ENCODE measurements at regions not wholly inside any gene's neighbourhood (a gene's known extent, or its start where the extent isn't known, plus 50 kb on each side); places are given as distances from the start of the nearest gene placed in this dataset.
A peak's percentile ranks its signal among the peaks of the same experiment; 100 is the strongest.

GRCh38 chr10:29751684-29752083, 116.9 kb upstream of the SVIL start:
- peaks cover 0 to 17% of the 10 kb centered on the region in 2 donors for H3K4me1 ChIP-seq
- no peaks in the 10 kb centered on the region for H3K9me3 ChIP-seq
- no peaks in the 10 kb centered on the region for H3K36me3 ChIP-seq
- ATAC-seq: peak; percentile 49
- intact Hi-C loops (cut with DNase I): no loop called here
- TF ChIP-seq CTCF (IDR thresholded peaks at IDR 0.05): no peak
- no peaks in the 10 kb centered on the region for H3K27me3 ChIP-seq
- peak overlapping the region in 1 of 2 donors; percentile 48 for H3K27ac ChIP-seq
- DNase-seq: no peak
- H3K4me3 ChIP-seq: no peak overlapping the region

GRCh38 chr10:29751240-29751639, 116.5 kb upstream of the SVIL start:
- Histone ChIP-seq H3K27me3 (no peaks in the 10 kb centered on the region), H3K36me3 (no peaks in the 10 kb centered on the region), H3K4me1 (peaks cover 0 to 17% of the 10 kb centered on the region in 2 donors), H3K27ac (peak overlapping the region in 1 of 2 donors; percentile 48), H3K9me3 (no peaks in the 10 kb centered on the region), H3K4me3 (no peak overlapping the region)
- ATAC-seq (peak; percentile 26), DNase-seq (no peak)
- intact Hi-C loops (cut with DNase I): no loop called here
- TF ChIP-seq CTCF (IDR thresholded peaks at IDR 0.05): no peak

GRCh38 chr10:29749150-29749549, 114.4 kb upstream of the SVIL start:
- TF ChIP-seq CTCF (IDR thresholded peaks at IDR 0.05): no peak
- intact Hi-C loops (cut with DNase I): no loop called here

GRCh38 chr10:29748109-29748650, 113.4 kb upstream of the SVIL start:
- no peak overlapping the region for H3K27ac ChIP-seq
- ATAC-seq (no peak), DNase-seq (no peak)
- TF ChIP-seq CTCF (IDR thresholded peaks at IDR 0.05): no peak
- peaks cover 0 to 17% of the 10 kb centered on the region in 2 donors for H3K4me1 ChIP-seq
- intact Hi-C loops (cut with DNase I): no loop called here
- no peaks in the 10 kb centered on the region for H3K36me3 ChIP-seq
- no peak overlapping the region for H3K4me3 ChIP-seq
- H3K9me3 ChIP-seq: no peaks in the 10 kb centered on the region
- H3K27me3 ChIP-seq: no peaks in the 10 kb centered on the region

More at GRCh38 chr10:29749150-29749549, 114.4 kb upstream of the SVIL start:
- no peak overlapping the region for H3K27ac ChIP-seq
- no peak overlapping the region for H3K4me3 ChIP-seq
- H3K27me3 ChIP-seq: no peaks in the 10 kb centered on the region
- no peaks in the 10 kb centered on the region for H3K36me3 ChIP-seq
- ATAC-seq (no peak), DNase-seq (no peak)
- peaks cover 0 to 17% of the 10 kb centered on the region in 2 donors for H3K4me1 ChIP-seq
- H3K9me3 ChIP-seq: no peaks in the 10 kb centered on the region

- intact Hi-C loops (cut with DNase I): no loop called here
- no peaks in the 10 kb centered on the region for H3K36me3 ChIP-seq
- ATAC-seq (no peak), DNase-seq (no peak)
- no peaks in the 10 kb centered on the region for H3K27me3 ChIP-seq
- no peak overlapping the region for H3K27ac ChIP-seq
- no peaks in the 10 kb centered on the region for H3K9me3 ChIP-seq
- H3K4me1 ChIP-seq: peaks cover 0 to 5% of the 10 kb centered on the region in 2 donors
- no peak overlapping the region for H3K4me3 ChIP-seq
- no peak for TF ChIP-seq CTCF (IDR thresholded peaks at IDR 0.05)
Measured at GRCh38 chr10:29746080-29746797, 111.5 kb upstream of the SVIL start.
